GM18870 (cell line): ENCODE measurements at regions not wholly inside any gene's neighbourhood (a gene's known extent, or its start where the extent isn't known, plus 50 kb on each side); places are given as distances from the start of the nearest gene placed in this dataset.

Experiments used
- ATAC-seq: cut with Tn5 transposase; IDR thresholded peaks from one replicate; pipeline ENCODE4 v1.9.1; 2021; ENCODE audit warnings: moderate library complexity; ENCODE audit not compliant: unreplicated experiment

GRCh38 chr15:89400116-89400781, 65.6 kb upstream of the POLG start:
- no peak for ATAC-seq

GRCh38 chr15:89399238-89400115, 64.9 kb upstream of the POLG start:
- no peak for ATAC-seq

- no peak for ATAC-seq
Observed at GRCh38 chr15:89398896-89399237, 64.2 kb upstream of the POLG start.

GRCh38 chr15:89397653-89398023, 63.0 kb upstream of the POLG start:
- no peak for ATAC-seq

- ATAC-seq = no peak
Observed at GRCh38 chr15:89396723-89397652, 62.4 kb upstream of the POLG start.

GRCh38 chr15:89395996-89396395, 61.4 kb upstream of the POLG start:
- no peak for ATAC-seq

GRCh38 chr15:89395461-89395871, 60.8 kb upstream of the POLG start:
- no peak for ATAC-seq

- no peak for ATAC-seq
Observed at GRCh38 chr15:89395031-89395430, 60.4 kb upstream of the POLG start.

GRCh38 chr15:89393056-89393455, 58.4 kb upstream of the POLG start:
- no peak for ATAC-seq

GRCh38 chr15:89391685-89392257, 57.1 kb upstream of the POLG start:
- no peak for ATAC-seq

GRCh38 chr15:89389841-89390603, 55.4 kb upstream of the POLG start:
- no peak for ATAC-seq

- no peak for ATAC-seq
Observed at GRCh38 chr15:89387140-89387903, 52.7 kb upstream of the POLG start.

- no peak for ATAC-seq
Observed at GRCh38 chr15:89385596-89386331, 51.1 kb upstream of the POLG start.
